ENCODE measurements at regions not wholly inside any gene's neighbourhood (a gene's known extent, or its start where the extent isn't known, plus 50 kb on each side); places are given as distances from the start of the nearest gene placed in this dataset.

DNA sequence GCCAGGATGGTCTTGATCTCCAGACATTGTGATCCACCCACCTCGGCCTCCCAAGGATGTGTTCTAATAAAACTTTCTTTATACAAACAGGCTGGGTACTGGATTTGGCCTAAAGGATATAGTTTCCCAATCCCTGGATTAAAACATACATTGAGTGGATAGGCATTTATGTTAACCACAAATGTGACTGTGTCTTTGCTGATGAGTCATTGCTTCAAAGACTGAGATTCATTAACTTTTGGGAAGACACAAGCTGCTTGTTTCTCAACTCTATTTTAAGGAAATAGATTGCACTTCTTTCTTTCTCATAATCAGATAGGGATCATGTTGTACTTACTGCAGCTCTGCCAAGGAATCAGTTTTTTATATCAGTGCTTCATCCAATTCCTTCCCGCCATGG is 131.3 kb upstream of the AGA start:
- TF ChIP-seq, protein P1, sequence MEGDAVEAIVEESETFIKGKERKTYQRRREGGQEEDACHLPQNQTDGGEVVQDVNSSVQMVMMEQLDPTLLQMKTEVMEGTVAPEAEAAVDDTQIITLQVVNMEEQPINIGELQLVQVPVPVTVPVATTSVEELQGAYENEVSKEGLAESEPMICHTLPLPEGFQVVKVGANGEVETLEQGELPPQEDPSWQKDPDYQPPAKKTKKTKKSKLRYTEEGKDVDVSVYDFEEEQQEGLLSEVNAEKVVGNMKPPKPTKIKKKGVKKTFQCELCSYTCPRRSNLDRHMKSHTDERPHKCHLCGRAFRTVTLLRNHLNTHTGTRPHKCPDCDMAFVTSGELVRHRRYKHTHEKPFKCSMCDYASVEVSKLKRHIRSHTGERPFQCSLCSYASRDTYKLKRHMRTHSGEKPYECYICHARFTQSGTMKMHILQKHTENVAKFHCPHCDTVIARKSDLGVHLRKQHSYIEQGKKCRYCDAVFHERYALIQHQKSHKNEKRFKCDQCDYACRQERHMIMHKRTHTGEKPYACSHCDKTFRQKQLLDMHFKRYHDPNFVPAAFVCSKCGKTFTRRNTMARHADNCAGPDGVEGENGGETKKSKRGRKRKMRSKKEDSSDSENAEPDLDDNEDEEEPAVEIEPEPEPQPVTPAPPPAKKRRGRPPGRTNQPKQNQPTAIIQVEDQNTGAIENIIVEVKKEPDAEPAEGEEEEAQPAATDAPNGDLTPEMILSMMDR (IDR thresholded peaks at IDR 0.05), result no peak
- TF ChIP-seq POLR2AphosphoS5 (IDR thresholded peaks at IDR 0.05) (no peak), POLR2A (IDR thresholded peaks at IDR 0.05; ENCODE audit: low read depth) (no peak), EP300 (IDR thresholded peaks at IDR 0.05) (no peak)

Data from esophagus muscularis mucosa (tissue), 4 donors.